Stimulated activated memory B cell treated with anti-CD40 and anti-IgM and Interleukin-4, amounts not matched to agents 10 μg/mL and 1 μg/mL and 100 μg/mL, for 72 hours (primary cell): ENCODE measurements at regions not wholly inside any gene's neighbourhood (a gene's known extent, or its start where the extent isn't known, plus 50 kb on each side); places are given as distances from the start of the nearest gene placed in this dataset.

Source experiments
- ATAC-seq: fragments of 150-1000 bp; cut with Tn5 transposase; 2 replicates; pipeline ENCODE4 v1.10.0; 2021
- H3K27ac Mint-ChIP-seq: one replicate; pipeline ENCODE4 v1.8.0; 2022; ENCODE audit warnings: mild to moderate bottlenecking, mixed read lengths
- H3K27me3 Mint-ChIP-seq: one replicate; pipeline ENCODE4 v1.8.0; 2022; ENCODE audit warnings: mixed read lengths
- H3K36me3 Mint-ChIP-seq: one replicate; pipeline ENCODE4 v1.8.0; 2022; ENCODE audit warnings: mixed read lengths
- H3K4me1 Mint-ChIP-seq: one replicate; pipeline ENCODE4 v1.8.0; 2022; ENCODE audit warnings: mixed read lengths
- H3K4me3 Mint-ChIP-seq: one replicate; pipeline ENCODE4 v1.8.0; 2022; ENCODE audit warnings: mild to moderate bottlenecking, moderate library complexity, mixed read lengths
- H3K9me3 Mint-ChIP-seq: one replicate; pipeline ENCODE4 v1.8.0; 2022; ENCODE audit warnings: mixed read lengths

GRCh38 chr15:39310633-39311032 lies 270.2 kb upstream of the THBS1 start:
- Mint-ChIP-seq H3K27ac (no peak overlapping the region), H3K9me3 (peaks cover 2% of the 10 kb centered on the region), H3K27me3 (no peaks in the 10 kb centered on the region), H3K36me3 (no peaks in the 10 kb centered on the region), H3K4me3 (no peak overlapping the region), H3K4me1 (no peaks in the 10 kb centered on the region)
- no peak for ATAC-seq

- Mint-ChIP-seq H3K27me3 (no peaks in the 10 kb centered on the region), H3K36me3 (no peaks in the 10 kb centered on the region), H3K27ac (no peak overlapping the region), H3K9me3 (no peaks in the 10 kb centered on the region), H3K4me1 (no peaks in the 10 kb centered on the region), H3K4me3 (no peak overlapping the region)
- peak; percentile 54 for ATAC-seq
Observed at GRCh38 chr15:39312984-39313383, 267.9 kb upstream of the THBS1 start.

DNA sequence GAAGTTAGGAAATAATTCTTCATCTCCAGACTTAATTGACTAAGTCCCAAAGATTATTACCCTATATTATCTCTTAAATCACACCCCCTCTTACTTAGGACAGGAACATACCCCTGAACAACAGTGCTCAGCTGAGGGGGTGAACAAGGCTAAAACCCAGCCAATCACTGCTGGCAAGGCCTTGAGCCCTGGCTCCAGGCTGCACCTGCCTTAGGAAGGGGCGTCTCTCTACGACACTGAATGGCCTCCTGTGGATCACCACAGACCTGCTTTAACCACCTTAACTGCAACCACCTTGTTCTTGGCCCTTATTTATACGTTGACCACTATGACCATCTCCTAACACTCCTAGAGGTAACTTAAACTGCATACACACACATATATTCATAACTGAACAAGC lies 267.4 kb upstream of the THBS1 start:
- no peak for ATAC-seq
- H3K4me1 Mint-ChIP-seq: no peaks in the 10 kb centered on the region
- H3K27ac Mint-ChIP-seq: no peak overlapping the region
- no peaks in the 10 kb centered on the region for H3K36me3 Mint-ChIP-seq
- no peak overlapping the region for H3K4me3 Mint-ChIP-seq
- H3K27me3 Mint-ChIP-seq: no peaks in the 10 kb centered on the region
- H3K9me3 Mint-ChIP-seq: peaks cover 3% of the 10 kb centered on the region

GRCh38 chr15:39313881-39314280 lies 267.0 kb upstream of the THBS1 start:
- H3K4me3 Mint-ChIP-seq: no peak overlapping the region
- no peak overlapping the region for H3K27ac Mint-ChIP-seq
- H3K36me3 Mint-ChIP-seq: no peaks in the 10 kb centered on the region
- H3K4me1 Mint-ChIP-seq: no peaks in the 10 kb centered on the region
- ATAC-seq: no peak
- H3K27me3 Mint-ChIP-seq: no peaks in the 10 kb centered on the region
- H3K9me3 Mint-ChIP-seq: peaks cover 3% of the 10 kb centered on the region

DNA sequence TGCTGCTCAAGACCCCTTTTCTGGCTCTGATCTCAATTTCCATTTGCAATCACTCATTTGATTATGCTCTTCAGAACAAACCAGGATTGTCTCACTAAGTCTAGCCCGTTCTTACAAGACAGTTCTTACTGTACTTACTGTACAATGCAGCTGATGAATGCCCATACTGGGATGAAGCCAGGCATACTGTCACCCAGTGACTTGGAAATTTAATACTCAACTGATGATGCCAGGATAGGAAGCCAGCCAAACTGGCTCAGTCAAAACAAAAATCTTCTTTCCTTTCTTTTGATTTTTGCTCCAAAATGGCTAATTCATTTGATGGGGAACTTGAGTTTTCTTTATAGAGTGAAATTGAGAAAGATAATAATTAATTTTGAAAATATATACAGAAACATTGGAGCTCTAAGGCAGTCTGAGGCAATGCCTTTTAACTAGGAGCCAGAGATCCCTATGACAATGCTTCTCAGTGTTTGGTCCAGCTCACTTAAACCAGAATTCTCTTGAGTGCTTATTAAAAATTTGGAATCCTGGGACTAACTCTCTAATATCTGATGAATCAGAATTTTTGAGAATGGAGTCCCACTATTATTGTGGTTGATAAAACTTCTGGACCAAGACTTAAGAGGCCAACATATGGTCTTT lies 265.6 kb upstream of the THBS1 start:
- Mint-ChIP-seq H3K27ac (no peak overlapping the region), H3K4me3 (no peak overlapping the region), H3K4me1 (no peaks in the 10 kb centered on the region), H3K27me3 (no peaks in the 10 kb centered on the region), H3K9me3 (peaks cover 3% of the 10 kb centered on the region), H3K36me3 (no peaks in the 10 kb centered on the region)
- ATAC-seq: no peak

GRCh38 chr15:39317225-39317624 lies 263.7 kb upstream of the THBS1 start:
- Mint-ChIP-seq H3K4me1 (no peaks in the 10 kb centered on the region), H3K4me3 (no peak overlapping the region), H3K27ac (no peak overlapping the region), H3K9me3 (peaks cover 9% of the 10 kb centered on the region), H3K27me3 (no peaks in the 10 kb centered on the region), H3K36me3 (no peaks in the 10 kb centered on the region)
- no peak for ATAC-seq

- H3K27me3 Mint-ChIP-seq: no peaks in the 10 kb centered on the region
- H3K27ac Mint-ChIP-seq: no peak overlapping the region
- no peaks in the 10 kb centered on the region for H3K36me3 Mint-ChIP-seq
- H3K4me1 Mint-ChIP-seq: no peaks in the 10 kb centered on the region
- no peak overlapping the region for H3K4me3 Mint-ChIP-seq
- no peak for ATAC-seq
- H3K9me3 Mint-ChIP-seq: peaks cover 9% of the 10 kb centered on the region
Observed at GRCh38 chr15:39318231-39318630, 262.6 kb upstream of the THBS1 start.

DNA sequence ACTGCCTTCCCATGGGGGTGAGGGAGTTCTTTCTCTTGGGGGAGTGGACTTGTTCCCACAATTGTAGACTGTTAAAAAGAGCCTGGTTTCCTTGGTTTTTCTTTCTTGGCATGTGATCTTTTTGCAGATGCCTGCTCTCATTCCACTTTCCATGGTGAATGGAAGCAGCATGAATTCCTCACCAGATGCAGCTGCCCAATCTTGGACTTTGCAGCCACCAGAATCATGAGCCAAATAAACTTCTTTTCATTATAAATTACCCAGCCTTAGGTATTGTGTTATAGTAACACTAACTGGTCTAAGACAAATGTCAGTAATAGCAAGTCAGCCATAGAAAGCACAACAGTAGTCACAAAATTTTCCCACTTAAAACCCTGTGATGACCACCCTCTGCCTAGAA lies 260.5 kb upstream of the THBS1 start:
- H3K4me3 Mint-ChIP-seq: no peak overlapping the region
- peaks cover 10% of the 10 kb centered on the region for H3K27me3 Mint-ChIP-seq
- H3K36me3 Mint-ChIP-seq: no peaks in the 10 kb centered on the region
- H3K4me1 Mint-ChIP-seq: no peaks in the 10 kb centered on the region
- H3K27ac Mint-ChIP-seq: no peak overlapping the region
- peaks cover 9% of the 10 kb centered on the region for H3K9me3 Mint-ChIP-seq
- no peak for ATAC-seq

- ATAC-seq: no peak
- peaks cover 10% of the 10 kb centered on the region for H3K27me3 Mint-ChIP-seq
- no peak overlapping the region for H3K27ac Mint-ChIP-seq
- no peaks in the 10 kb centered on the region for H3K36me3 Mint-ChIP-seq
- H3K4me1 Mint-ChIP-seq: no peaks in the 10 kb centered on the region
- H3K4me3 Mint-ChIP-seq: no peak overlapping the region
- H3K9me3 Mint-ChIP-seq: peaks cover 9% of the 10 kb centered on the region
Observed at GRCh38 chr15:39320886-39321285, 260.0 kb upstream of the THBS1 start.

GRCh38 chr15:39321977-39322376 lies 258.9 kb upstream of the THBS1 start:
- Mint-ChIP-seq H3K36me3 (no peaks in the 10 kb centered on the region), H3K9me3 (peaks cover 9% of the 10 kb centered on the region), H3K27ac (no peak overlapping the region), H3K27me3 (peaks cover 10% of the 10 kb centered on the region), H3K4me3 (no peak overlapping the region), H3K4me1 (no peaks in the 10 kb centered on the region)
- no peak for ATAC-seq

GRCh38 chr15:39323157-39323556 lies 257.7 kb upstream of the THBS1 start:
- H3K4me3 Mint-ChIP-seq: no peak overlapping the region
- H3K36me3 Mint-ChIP-seq: no peaks in the 10 kb centered on the region
- H3K9me3 Mint-ChIP-seq: peaks cover 9% of the 10 kb centered on the region
- H3K27me3 Mint-ChIP-seq: peaks cover 10% of the 10 kb centered on the region
- H3K4me1 Mint-ChIP-seq: no peaks in the 10 kb centered on the region
- ATAC-seq: no peak
- no peak overlapping the region for H3K27ac Mint-ChIP-seq

DNA sequence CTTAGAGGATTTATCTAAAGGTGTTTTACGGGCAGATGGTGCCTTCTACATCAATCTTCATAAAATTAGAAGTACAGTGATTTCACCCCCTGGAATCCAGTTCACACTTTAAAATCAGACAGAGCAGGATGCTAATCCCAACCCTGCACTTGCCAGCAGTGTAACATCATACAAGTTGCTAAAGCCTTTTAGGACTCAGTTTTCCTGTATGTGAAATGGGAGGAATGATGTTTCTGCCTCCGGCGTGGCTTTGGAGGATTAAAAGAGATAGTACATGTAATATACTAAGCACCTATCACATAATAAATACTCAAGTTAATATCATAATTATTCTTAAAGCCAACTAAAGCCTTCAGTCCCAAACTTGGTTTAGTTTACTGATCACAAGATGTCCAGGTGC lies 257.2 kb upstream of the THBS1 start:
- no peaks in the 10 kb centered on the region for H3K36me3 Mint-ChIP-seq
- ATAC-seq: no peak

GRCh38 chr15:39326306-39326975 lies 254.4 kb upstream of the THBS1 start:
- no peaks in the 10 kb centered on the region for H3K36me3 Mint-ChIP-seq
- H3K27ac Mint-ChIP-seq: no peak overlapping the region
- no peak overlapping the region for H3K4me3 Mint-ChIP-seq
- H3K9me3 Mint-ChIP-seq: no peaks in the 10 kb centered on the region
- H3K4me1 Mint-ChIP-seq: no peaks in the 10 kb centered on the region
- H3K27me3 Mint-ChIP-seq: peaks cover 10% of the 10 kb centered on the region
- no peak for ATAC-seq

More for the DNA sequence above, 257.2 kb upstream of the THBS1 start:
- H3K9me3 Mint-ChIP-seq: peaks cover 6% of the 10 kb centered on the region
- no peak overlapping the region for H3K4me3 Mint-ChIP-seq
- peaks cover 10% of the 10 kb centered on the region for H3K27me3 Mint-ChIP-seq
- H3K27ac Mint-ChIP-seq: no peak overlapping the region
- no peaks in the 10 kb centered on the region for H3K4me1 Mint-ChIP-seq

DNA sequence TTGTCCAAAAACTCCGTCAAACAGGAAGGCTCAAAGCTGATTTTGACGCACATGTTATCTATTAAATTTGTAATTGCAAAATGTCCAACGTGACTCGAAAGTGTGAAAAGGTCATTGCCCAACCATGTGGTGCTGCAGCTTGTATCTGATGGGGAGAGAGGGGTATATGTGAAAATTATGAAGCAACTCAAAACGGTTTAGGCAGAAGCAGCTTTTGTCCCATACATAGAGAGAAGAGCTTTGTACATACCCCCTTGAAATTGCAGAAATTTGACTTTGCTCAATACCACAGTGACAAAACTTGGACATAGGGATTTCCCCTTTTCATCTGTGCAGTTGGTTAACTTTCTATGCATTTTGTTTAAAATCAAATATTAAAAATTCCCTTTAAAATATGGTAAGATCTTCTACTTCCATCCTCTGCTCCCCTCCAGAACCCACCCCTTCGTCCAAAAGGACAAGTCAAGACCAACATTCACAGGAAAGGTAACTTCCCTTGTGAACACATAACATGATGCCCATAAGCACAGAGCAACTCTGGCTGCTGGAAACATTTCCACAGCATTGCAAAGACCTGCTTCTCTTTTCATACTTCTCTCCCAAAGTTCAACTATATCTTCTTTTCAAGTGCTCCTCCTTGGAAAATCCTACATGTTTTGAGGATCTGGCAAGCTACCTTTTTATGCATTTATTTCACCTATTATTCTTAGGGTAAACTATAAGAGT lies 253.7 kb upstream of the THBS1 start:
- Mint-ChIP-seq H3K9me3 (no peaks in the 10 kb centered on the region), H3K4me3 (no peak overlapping the region), H3K36me3 (no peaks in the 10 kb centered on the region), H3K4me1 (no peaks in the 10 kb centered on the region), H3K27ac (no peak overlapping the region), H3K27me3 (peaks cover 10% of the 10 kb centered on the region)
- no peak for ATAC-seq

GRCh38 chr15:39330061-39330460 lies 250.8 kb upstream of the THBS1 start:
- H3K4me1 Mint-ChIP-seq: no peaks in the 10 kb centered on the region
- no peaks in the 10 kb centered on the region for H3K9me3 Mint-ChIP-seq
- no peaks in the 10 kb centered on the region for H3K36me3 Mint-ChIP-seq
- no peaks in the 10 kb centered on the region for H3K27me3 Mint-ChIP-seq
- no peak for ATAC-seq
- H3K27ac Mint-ChIP-seq: no peak overlapping the region
- no peak overlapping the region for H3K4me3 Mint-ChIP-seq

- Mint-ChIP-seq H3K27ac (no peak overlapping the region), H3K4me3 (no peak overlapping the region)
Observed at GRCh38 chr15:39331584-39331983, 249.3 kb upstream of the THBS1 start.

More at GRCh38 chr15:39331584-39331983, 249.3 kb upstream of the THBS1 start:
- H3K36me3 Mint-ChIP-seq: no peaks in the 10 kb centered on the region
- no peaks in the 10 kb centered on the region for H3K4me1 Mint-ChIP-seq
- no peaks in the 10 kb centered on the region for H3K27me3 Mint-ChIP-seq
- H3K9me3 Mint-ChIP-seq: no peaks in the 10 kb centered on the region
- no peak for ATAC-seq
